PFSK-1 (cell line): ENCODE measurements at regions not wholly inside any gene's neighbourhood (a gene's known extent, or its start where the extent isn't known, plus 50 kb on each side); places are given as distances from the start of the nearest gene placed in this dataset.

Source experiments
- FOXP2 ChIP-seq: optimal IDR thresholded peaks from 2 replicates; pipeline ENCODE3; 2011; ENCODE audit warnings: borderline replicate concordance, control low read depth, inconsistent platforms; ENCODE audit not compliant: insufficient read depth; ENCODE audit errors: extremely low read length, extremely low read depth
- POLR2AphosphoS5 ChIP-seq: IDR thresholded peaks from 2 replicates; pipeline ENCODE4 v1.6.1; 2012; ENCODE audit warnings: low read depth, mild to moderate bottlenecking, control low read depth, low read length, moderate library complexity
- TAF1 ChIP-seq: IDR thresholded peaks from 2 replicates; pipeline ENCODE4 v1.6.1; 2012; ENCODE audit warnings: low read length, control low read depth, borderline replicate concordance; ENCODE audit not compliant: insufficient read depth
- TF ChIP-seq, protein P1 (sequence below), 2 experiments: IDR thresholded peaks; 2 replicates each; pipeline versions ENCODE4 v1.6.1 to v1.8.0; 2011 to 2012; ENCODE audit warnings: low read depth in 2 of 2, low read length in 2 of 2, control low read depth in 1 of 2, inconsistent platforms in 1 of 2, mild to moderate bottlenecking in 1 of 2, moderate library complexity in 1 of 2; ENCODE audit not compliant: insufficient read depth in 1 of 2

DNA sequence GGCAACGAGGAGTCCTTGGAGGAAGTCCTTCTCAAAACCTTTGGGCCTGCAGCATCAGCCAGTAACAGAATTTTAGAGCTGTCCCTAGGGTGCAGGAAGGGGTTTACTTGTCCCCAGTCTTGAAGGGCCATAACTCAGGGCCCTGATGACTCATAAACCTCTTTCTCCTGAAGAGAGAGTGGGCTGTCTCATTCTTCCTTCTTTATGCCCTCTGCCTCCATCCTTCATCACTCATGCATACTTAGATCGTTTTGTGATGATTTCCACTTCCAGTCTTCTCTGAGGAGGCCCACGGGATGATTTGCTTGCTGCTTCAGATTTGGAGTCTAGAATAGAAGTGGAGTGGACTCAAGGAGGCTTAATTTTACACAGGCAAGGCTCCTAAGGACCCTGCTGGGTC is 60.2 kb downstream of the NDUFS5 start:
- TF ChIP-seq POLR2AphosphoS5, result no peak
- TF ChIP-seq, protein P1, sequence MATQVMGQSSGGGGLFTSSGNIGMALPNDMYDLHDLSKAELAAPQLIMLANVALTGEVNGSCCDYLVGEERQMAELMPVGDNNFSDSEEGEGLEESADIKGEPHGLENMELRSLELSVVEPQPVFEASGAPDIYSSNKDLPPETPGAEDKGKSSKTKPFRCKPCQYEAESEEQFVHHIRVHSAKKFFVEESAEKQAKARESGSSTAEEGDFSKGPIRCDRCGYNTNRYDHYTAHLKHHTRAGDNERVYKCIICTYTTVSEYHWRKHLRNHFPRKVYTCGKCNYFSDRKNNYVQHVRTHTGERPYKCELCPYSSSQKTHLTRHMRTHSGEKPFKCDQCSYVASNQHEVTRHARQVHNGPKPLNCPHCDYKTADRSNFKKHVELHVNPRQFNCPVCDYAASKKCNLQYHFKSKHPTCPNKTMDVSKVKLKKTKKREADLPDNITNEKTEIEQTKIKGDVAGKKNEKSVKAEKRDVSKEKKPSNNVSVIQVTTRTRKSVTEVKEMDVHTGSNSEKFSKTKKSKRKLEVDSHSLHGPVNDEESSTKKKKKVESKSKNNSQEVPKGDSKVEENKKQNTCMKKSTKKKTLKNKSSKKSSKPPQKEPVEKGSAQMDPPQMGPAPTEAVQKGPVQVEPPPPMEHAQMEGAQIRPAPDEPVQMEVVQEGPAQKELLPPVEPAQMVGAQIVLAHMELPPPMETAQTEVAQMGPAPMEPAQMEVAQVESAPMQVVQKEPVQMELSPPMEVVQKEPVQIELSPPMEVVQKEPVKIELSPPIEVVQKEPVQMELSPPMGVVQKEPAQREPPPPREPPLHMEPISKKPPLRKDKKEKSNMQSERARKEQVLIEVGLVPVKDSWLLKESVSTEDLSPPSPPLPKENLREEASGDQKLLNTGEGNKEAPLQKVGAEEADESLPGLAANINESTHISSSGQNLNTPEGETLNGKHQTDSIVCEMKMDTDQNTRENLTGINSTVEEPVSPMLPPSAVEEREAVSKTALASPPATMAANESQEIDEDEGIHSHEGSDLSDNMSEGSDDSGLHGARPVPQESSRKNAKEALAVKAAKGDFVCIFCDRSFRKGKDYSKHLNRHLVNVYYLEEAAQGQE (IDR thresholded peaks at IDR 0.05; ENCODE audit: insufficient read depth in 1 of 2, low read depth in 2 of 2, low read length in 2 of 2), result no peak
- no peak for TF ChIP-seq TAF1
- TF ChIP-seq FOXP2, result no peak
